ENCODE measurements at regions not wholly inside any gene's neighbourhood (a gene's known extent, or its start where the extent isn't known, plus 50 kb on each side); places are given as distances from the start of the nearest gene placed in this dataset.

- no peak for DNase-seq (ENCODE audit: low spot score)
These were observed 148.0 kb upstream of the HTR2A start for GRCh38 chr13:47044842-47045241.

- no peak for DNase-seq (ENCODE audit: low spot score)
These were observed 142.3 kb upstream of the HTR2A start for GRCh38 chr13:47039106-47039505.

DNA sequence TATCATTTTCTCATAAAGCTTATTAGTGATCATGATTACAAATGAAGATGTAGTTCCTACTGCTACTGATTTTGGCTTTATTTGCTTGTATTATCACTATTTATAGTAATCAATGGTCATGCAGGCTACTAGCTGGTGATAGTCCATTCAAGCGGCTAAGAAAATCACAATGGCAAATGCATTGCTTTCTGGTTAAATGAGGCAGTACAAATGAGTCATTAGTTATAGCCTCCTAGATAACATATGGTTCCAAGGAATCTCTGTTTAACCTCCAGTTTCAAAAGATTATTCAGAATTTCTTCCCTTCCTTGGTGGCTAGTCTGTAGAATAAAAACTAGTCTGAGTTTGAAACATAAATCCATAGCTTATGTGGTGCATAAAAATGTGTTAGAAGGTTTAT, 141.3 kb upstream of the HTR2A start:
- DNase-seq (ENCODE audit: low spot score) = no peak

DNA sequence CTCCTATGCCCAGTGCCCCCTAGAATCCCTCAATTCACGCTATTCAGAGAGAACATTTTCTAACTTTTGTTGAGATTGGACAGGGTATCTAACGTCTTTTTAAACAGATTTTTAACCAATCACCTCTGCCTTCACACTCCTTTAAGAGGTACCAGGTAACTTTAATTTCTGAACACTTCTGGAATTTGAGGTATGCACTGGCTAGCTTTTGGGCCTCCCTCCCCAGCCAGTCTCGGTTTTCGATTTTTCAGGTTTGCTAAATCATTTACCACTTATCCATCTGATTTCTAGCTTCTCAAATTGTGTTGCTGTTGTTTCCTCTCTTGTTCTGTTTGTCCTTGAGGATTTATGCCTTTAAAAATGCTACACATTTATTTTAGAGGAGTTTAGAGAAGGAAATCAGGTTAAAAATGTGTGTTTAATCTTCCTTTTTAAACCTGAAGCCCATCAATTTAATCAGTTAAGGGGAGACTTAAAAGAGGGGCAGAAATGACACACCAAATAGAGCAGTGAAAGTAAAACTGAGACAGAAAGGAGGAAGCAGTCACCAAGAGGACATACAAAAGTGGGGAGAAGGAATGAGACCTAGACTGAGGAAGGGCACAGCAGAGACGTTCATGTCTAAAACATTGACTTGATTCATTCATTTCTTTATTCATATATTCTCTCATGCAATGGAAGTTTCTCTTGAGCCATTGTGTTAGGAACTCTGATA, 139.6 kb upstream of the HTR2A start:
- DNase-seq (ENCODE audit: low spot score) = no peak

DNA sequence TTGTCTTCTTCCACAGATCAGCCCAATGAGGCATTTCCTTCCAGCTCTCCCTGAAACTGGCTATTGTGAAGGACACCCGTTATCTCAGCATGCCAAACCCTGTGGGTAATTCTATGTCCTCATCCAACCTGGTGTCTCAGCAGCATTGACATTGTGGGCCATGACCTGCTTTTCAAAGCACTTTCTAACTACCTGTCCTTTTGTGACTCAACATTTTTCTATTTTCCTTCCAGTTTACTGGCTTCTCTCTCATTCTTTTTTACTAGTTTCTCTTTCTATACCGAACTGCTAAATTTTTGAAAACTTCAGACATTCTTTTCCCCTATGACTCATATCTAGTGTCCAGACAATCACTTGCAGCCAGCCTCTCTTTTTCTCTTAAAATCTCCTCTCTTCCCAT, 136.4 kb upstream of the HTR2A start:
- no peak for DNase-seq (ENCODE audit: low spot score)

GRCh38 chr13:47027780-47028437, 131.1 kb upstream of the HTR2A start:
- DNase-seq (ENCODE audit: low spot score) = no peak

GRCh38 chr13:47025791-47026447, 129.1 kb upstream of the HTR2A start:
- no peak for DNase-seq (ENCODE audit: low spot score)

DNA sequence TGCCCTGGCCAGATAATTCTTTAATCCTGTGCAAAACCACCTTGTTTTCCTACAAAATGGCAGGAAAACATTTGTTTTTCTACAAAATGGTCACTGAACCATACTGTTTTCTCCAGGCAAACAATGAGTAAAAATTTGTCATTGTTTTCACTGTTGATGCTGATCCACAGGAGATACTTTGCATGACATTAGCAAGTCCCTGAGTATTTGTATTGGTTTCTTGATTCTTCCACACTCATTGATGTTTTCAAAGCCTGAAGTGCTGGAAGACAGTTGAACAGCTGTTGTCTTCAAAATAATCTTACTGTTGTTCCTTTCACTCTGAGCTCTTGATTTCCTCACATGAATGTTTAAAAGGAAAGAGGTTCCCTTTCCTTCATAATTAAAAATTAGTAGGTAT, 123.1 kb upstream of the HTR2A start:
- no peak for DNase-seq (ENCODE audit: low spot score)

DNA sequence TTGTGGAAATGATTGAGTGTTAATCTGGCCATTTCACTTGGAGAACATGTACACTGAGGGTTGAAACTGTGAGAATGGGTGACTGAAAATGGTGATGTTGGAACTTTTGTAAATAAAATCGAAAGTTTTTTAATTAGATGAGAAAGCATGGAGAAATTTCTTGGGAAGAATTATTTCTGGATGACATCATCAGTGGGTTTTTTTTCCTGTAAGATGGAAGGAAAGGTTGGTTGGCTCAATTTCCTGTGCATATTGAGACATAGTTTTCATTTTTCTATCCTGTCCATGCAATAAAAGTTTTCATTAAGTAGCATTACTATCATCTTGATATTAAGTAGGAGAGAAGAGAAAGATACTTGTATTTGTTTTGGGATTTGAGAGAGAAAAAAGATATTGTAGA, 120.6 kb upstream of the HTR2A start:
- no peak for DNase-seq (ENCODE audit: low spot score)

- DNase-seq (ENCODE audit: low spot score) = no peak
These were observed 111.5 kb upstream of the HTR2A start for GRCh38 chr13:47008318-47008717.

DNA sequence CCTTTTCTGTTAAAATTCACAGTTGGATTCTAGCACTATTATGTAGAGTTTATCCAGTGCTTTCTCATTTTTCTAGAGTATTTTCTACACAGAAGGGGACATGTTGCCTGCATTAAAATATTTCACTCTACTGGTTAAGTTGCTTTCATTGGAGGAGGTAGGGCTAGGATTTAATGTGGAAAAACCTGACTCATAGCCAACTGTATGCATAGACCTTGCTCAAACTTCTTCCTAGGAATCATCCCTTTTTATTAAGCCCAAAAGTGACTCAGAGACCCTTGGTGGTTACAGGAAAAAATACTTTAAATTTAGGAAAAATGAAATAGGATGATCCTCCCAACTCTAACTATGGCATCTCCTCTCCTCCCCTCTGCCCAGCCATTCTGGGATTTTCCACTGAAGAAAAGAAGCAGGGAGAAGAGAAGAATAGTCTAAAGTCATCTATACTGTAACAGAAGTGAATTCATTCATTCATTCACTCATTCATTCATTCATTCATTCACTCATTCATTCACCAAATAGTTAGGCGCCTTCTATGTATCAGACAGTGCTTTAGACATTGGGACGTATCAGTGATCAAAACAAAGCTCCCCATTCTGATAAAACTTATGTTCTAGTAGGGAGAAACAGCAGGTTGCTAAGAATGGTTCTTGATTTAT, 109.0 kb upstream of the HTR2A start:
- no peak for DNase-seq (ENCODE audit: low spot score)

DNA sequence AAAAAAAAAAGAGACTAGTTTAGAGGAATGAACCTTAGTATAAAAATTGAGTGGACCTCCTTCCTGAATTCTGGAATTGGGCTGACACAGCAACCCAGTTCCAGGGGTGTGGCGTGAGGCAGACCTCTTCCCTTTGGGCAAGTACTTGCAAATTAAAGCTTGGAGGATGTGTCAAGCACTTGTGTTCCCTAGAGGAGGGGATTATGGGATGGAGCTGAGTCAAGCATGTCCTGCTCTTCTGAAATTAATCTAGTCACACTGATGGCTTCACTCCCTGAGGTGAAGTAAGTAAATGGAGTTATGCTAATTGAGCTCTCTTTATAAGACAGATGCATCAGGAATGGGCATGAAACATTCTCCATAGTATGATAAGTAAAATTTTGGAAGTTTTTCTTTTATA, 107.7 kb upstream of the HTR2A start:
- DNase-seq (ENCODE audit: low spot score) = no peak

GRCh38 chr13:47004027-47004426, 107.2 kb upstream of the HTR2A start:
- no peak for DNase-seq (ENCODE audit: low spot score)

- no peak for DNase-seq (ENCODE audit: low spot score)
These were observed 103.3 kb upstream of the HTR2A start for GRCh38 chr13:47000165-47000564.

- no peak for DNase-seq (ENCODE audit: low spot score)
These were observed 99.6 kb upstream of the HTR2A start for GRCh38 chr13:46996316-46997030.

DNA sequence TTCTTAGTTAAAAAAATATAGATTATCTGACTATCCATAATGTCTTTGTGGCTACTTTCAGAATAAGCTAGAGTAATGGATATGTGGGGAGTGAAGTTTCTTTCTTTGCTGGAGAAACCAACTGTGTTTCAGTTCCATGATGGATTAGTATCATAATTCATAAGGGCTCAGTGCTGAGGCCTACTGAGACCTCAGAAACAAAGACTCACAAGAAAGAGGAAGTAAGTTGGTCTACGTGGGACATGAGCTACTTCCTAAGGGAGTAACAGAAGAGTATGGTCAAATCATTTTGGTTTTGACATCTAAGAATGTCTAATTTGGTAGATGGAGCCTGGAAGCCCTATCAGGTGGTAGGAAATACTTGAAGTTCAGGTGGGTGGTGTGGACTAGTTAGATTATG, 99.0 kb upstream of the HTR2A start:
- no peak for DNase-seq (ENCODE audit: low spot score)

- DNase-seq (ENCODE audit: low spot score) = no peak
These were observed 97.6 kb upstream of the HTR2A start for GRCh38 chr13:46994492-46994891.

DNA sequence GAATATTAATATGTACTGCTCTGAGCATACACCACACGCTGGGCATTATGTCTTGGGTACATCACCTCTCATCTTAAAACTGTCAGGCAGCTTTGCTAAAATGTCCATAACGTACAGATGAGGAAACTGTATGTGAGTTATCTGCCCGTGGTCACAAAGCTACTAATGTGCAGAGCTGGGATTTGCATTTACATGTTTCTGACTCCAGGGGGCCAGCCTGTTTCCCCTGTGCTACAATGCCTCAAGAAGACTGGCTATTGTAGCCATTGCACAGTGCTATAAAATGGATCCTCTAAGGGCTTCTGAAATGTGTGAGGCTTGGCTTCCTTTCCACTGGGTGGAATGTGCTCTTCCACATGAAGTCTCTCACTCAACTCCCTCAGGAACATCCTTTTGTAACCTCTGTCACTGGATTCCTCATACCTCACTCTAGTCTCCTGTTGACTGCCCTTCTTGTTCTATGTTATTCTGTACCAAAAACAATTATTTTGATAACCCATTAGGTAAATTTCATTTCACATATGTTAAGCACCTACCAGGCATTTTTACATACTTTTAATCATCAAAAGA, 95.6 kb upstream of the HTR2A start:
- peak; percentile 21 for DNase-seq (ENCODE audit: low spot score)

GRCh38 chr13:46983881-46984280, 87.0 kb upstream of the HTR2A start:
- no peak for DNase-seq (ENCODE audit: low spot score)

DNA sequence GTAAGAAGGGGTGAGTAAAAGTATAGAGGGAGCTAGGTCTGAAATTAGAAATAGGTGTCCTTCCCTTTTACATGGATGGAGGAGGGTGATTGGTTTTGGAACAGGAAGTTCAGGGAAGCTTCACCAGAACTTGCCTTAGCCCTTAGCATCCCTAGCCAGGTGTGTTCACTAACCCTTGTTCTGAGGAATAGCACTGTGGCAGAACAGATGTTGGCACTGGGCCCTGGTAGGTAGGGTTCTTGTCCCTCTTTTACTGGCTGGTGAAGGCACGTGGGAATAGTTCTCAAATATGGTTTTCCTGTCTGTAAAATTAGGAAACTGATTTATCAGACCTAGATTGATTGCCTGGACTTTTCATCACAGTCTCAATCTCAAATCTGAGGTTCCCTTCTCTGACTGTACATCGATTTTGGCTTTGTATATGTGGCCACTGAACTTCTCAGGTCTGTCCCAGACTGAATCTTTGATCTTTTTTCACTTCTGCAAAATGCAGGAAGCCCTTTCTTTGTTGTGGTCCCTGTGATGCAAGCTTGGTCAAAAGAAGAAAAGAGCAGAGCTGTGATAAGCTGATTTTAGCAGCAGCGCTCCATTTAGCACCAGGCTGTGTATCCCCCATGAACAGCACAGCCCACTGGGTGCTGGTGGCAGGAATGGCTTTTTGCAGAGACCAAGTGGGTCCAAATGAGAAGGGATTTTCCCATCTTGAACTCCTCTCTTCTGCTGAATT, 86.2 kb upstream of the HTR2A start:
- no peak for DNase-seq (ENCODE audit: low spot score)

GRCh38 chr13:46975173-46975572, 78.3 kb upstream of the HTR2A start:
- DNase-seq (ENCODE audit: low spot score) = no peak
